Urinary bladder (tissue), 3 donors: ENCODE measurements at regions not wholly inside any gene's neighbourhood (a gene's known extent, or its start where the extent isn't known, plus 50 kb on each side); places are given as distances from the start of the nearest gene placed in this dataset.
"Not testable (repeated sequence)": the region's sequence is repeated elsewhere in the genome, so short reads cannot be mapped to it uniquely, and the experiment has no call there.

ENCODE experiments used
- DNase-seq: peaks from one replicate; pipeline ENCODE4 v3.0.0-alpha.2; 2015; ENCODE audit errors: extremely low spot score
- H3K27ac ChIP-seq: one replicate; pipeline ENCODE4 v1.5.1; 2013; ENCODE audit warnings: low read depth, mild to moderate bottlenecking, moderate library complexity
- H3K36me3 ChIP-seq: one replicate; pipeline ENCODE4 v1.6.1; 2013; ENCODE audit warnings: mild to moderate bottlenecking, moderate library complexity; ENCODE audit not compliant: insufficient read depth
- H3K4me1 ChIP-seq: one replicate; pipeline ENCODE4 v1.6.1; 2013; ENCODE audit warnings: mild to moderate bottlenecking, moderate library complexity; ENCODE audit not compliant: insufficient read depth
- H3K4me3 ChIP-seq: one replicate; pipeline ENCODE4 v1.5.1; 2013; ENCODE audit warnings: low read depth, low read length
- WGBS: extraction: QIAGEN DNeasy Blood & Tissue Kit; methylation state at CpG from one replicate; pipeline ENCODE4 v1.1.7; 2013; 5-methylcytosine and 5-hydroxymethylcytosine counted together
- donor health status: healthy with polysubstance abuse.
- donor health status: healthy.

DNA sequence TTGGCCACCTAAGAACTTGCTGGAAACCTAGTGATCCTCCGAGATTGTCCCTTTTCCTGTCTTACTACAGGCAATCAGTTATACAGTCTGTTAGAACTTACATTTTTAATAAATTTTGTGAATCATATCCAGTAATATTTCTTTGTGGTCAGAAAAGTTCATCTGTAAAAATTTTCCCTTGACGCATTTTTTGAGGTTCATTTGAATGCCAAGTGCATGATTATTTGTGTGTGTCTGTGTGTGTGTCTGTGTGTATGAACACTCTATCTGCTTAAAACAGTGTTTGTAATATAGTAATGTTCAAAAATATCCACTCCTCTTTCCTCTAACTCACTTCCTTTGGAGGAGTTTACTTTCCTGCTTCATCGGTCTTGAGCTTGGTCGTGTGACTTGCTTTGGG is 468.7 kb upstream of the FLRT2 start:
- Histone ChIP-seq H3K27ac (no peak overlapping the region), H3K36me3 (no peaks in the 10 kb centered on the region), H3K4me3 (no peak overlapping the region), H3K4me1 (no peaks in the 10 kb centered on the region)
- WGBS = 95% methylated on average over 4 of the region's 4 CpGs
- no peak for DNase-seq

- no peaks in the 10 kb centered on the region for H3K36me3 ChIP-seq
- DNase-seq = no peak
- H3K4me1 ChIP-seq = no peaks in the 10 kb centered on the region
- 94% methylated on average over 2 of the region's 2 CpGs for WGBS
- no peak overlapping the region for H3K4me3 ChIP-seq
- H3K27ac ChIP-seq = no peak overlapping the region
These were observed 466.2 kb upstream of the FLRT2 start for GRCh38 chr14:85063747-85064146.

DNA sequence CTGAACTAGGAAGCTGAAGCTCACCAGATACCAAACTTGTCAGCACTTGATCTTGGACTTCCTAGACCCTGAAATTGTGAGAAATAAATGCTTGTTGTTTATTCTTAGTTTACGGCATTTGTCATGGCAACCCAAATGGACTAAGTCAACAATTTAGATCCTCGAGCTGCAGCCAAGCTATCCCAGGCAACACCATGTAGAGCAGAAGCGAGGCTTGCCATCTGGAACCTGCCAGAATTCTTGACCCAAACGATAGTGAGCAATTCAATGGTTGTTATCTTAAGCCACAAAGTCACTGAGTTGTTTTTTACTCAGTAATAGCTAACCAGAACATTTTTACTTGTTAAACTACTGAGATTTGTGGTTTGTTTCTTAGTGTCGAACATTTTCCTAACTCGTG is 458.5 kb upstream of the FLRT2 start:
- 30% methylated on average over 6 of the region's 6 CpGs for WGBS
- DNase-seq = no peak
- H3K4me3 ChIP-seq = no peak overlapping the region
- H3K4me1 ChIP-seq = no peaks in the 10 kb centered on the region
- H3K36me3 ChIP-seq = no peaks in the 10 kb centered on the region
- H3K27ac ChIP-seq = no peak overlapping the region

DNA sequence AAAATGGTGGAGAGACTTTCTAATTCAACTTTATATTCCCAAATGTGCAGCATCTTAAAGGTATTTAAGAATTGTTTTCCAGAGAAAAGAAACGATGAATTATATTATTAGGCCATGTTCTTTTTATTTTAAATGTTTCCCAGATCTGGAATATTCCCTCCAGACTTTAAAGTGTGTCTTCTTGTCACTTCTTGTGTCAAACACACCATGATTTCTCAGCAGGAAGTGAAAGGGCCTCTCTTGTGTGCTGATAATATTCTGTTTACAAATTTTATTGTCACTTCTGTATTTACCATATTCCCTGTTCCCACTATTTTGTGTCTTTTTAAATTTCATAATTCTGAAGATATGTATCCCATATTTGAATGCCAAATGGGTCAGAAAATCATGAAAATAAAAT is 455.0 kb upstream of the FLRT2 start:
- H3K4me1 ChIP-seq = no peaks in the 10 kb centered on the region
- no peak for DNase-seq
- H3K36me3 ChIP-seq = no peaks in the 10 kb centered on the region
- WGBS = 74% methylated on average over 1 of the region's 1 CpG
- H3K4me3 ChIP-seq = no peak overlapping the region
- H3K27ac ChIP-seq = no peak overlapping the region

GRCh38 chr14:85075694-85076476 is 454.1 kb upstream of the FLRT2 start:
- Histone ChIP-seq H3K4me1 (no peaks in the 10 kb centered on the region), H3K27ac (no peak overlapping the region), H3K36me3 (no peaks in the 10 kb centered on the region), H3K4me3 (no peak overlapping the region)
- DNase-seq = no peak
- WGBS = 98% methylated on average over 1 of the region's 1 CpG

GRCh38 chr14:85077716-85078115 is 452.2 kb upstream of the FLRT2 start:
- DNase-seq, H3K36me3 ChIP-seq, H3K27ac ChIP-seq, H3K4me3 ChIP-seq, H3K4me1 ChIP-seq: not testable (repeated sequence)

- WGBS = 59% methylated on average over 6 of the region's 6 CpGs
- H3K36me3 ChIP-seq = no peaks in the 10 kb centered on the region
- H3K4me1 ChIP-seq = no peaks in the 10 kb centered on the region
- H3K4me3 ChIP-seq = no peak overlapping the region
- H3K27ac ChIP-seq = no peak overlapping the region
- DNase-seq = no peak
These were observed 449.9 kb upstream of the FLRT2 start for GRCh38 chr14:85079842-85080730.

DNA sequence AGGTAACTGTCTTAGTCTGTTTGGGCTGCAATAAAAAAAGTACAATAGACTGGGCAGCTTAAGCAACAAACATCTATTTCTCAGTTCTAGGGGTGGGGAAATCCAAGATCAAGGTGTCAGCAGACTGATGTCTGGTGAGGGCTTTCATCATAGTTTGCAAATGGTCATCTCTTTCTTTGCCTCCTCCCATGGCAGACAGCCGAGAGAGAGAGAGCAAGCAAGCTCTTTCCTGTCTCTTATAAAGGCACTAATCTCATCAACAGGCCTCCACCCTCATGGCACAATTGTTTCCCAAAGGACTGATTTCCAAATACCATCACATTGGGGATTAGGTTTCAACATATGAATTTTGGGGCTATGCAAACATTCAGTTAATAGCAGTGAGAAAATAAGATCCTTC is 445.6 kb upstream of the FLRT2 start:
- Histone ChIP-seq H3K4me3 (no peak overlapping the region), H3K27ac (no peak overlapping the region), H3K4me1 (no peaks in the 10 kb centered on the region), H3K36me3 (no peaks in the 10 kb centered on the region)
- WGBS = 66% methylated on average over 1 of the region's 1 CpG
- DNase-seq = no peak

- Histone ChIP-seq H3K27ac (no peak overlapping the region), H3K4me3 (no peak overlapping the region), H3K36me3 (no peaks in the 10 kb centered on the region), H3K4me1 (no peaks in the 10 kb centered on the region)
- no peak for DNase-seq
These were observed 444.0 kb upstream of the FLRT2 start for GRCh38 chr14:85085981-85086380.

- no peaks in the 10 kb centered on the region for H3K36me3 ChIP-seq
- no peak overlapping the region for H3K27ac ChIP-seq
- H3K4me3 ChIP-seq = no peak overlapping the region
- H3K4me1 ChIP-seq = no peaks in the 10 kb centered on the region
- DNase-seq = no peak
- WGBS = over 99% methylated on average over 2 of the region's 2 CpGs
These were observed 442.7 kb upstream of the FLRT2 start for GRCh38 chr14:85087201-85087600.

GRCh38 chr14:85088192-85088591 is 441.8 kb upstream of the FLRT2 start:
- WGBS = 76% methylated on average over 2 of the region's 2 CpGs

DNA sequence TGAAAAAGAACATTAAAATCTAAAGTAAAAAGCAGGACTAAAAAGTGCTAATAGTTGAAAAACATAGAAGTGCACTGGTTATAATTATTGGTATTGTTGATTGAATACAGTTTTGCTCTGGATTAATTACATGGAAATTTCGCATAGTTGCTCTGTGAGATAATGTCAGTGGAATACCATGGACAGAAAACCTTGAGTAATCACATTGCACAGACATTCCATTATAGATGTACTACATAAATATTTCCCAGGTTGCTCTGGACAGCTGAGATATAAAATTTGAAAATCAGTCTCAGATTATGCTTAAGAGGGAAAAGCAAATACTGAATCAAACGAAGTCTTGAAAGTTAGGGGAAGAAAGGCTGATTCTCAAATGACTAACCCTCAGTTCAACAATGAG is 439.3 kb upstream of the FLRT2 start:
- H3K4me1 ChIP-seq = no peaks in the 10 kb centered on the region
- no peak overlapping the region for H3K4me3 ChIP-seq
- H3K36me3 ChIP-seq = no peaks in the 10 kb centered on the region
- DNase-seq = no peak
- 60% methylated on average over 2 of the region's 2 CpGs for WGBS
- no peak overlapping the region for H3K27ac ChIP-seq

More at GRCh38 chr14:85088192-85088591, 441.8 kb upstream of the FLRT2 start:
- Histone ChIP-seq H3K27ac (no peak overlapping the region), H3K36me3 (no peaks in the 10 kb centered on the region), H3K4me1 (no peaks in the 10 kb centered on the region), H3K4me3 (no peak overlapping the region)
- DNase-seq = no peak

- WGBS = 91% methylated on average over 5 of the region's 5 CpGs
These were observed 436.2 kb upstream of the FLRT2 start for GRCh38 chr14:85093631-85094330.

DNA sequence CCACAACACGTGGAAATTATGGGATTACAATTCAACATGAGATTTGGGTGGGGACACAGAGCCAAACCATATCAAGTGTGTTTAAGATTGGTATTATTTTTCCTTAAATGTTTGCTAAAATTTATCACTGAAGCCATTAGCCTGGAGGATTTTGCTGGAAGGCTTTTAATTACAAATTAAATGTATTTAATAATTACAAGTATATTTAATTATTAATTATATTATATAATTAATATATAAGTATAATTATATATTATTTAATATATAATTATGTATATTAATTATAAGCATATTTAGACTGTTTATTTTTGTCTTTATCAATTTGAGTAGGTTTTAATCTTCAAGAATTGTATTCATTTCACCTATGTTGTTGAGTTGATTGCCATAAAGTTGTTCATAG is 427.4 kb upstream of the FLRT2 start:
- H3K4me3 ChIP-seq = no peak overlapping the region
- WGBS = 86% methylated on average over 1 of the region's 1 CpG

More at GRCh38 chr14:85093631-85094330, 436.2 kb upstream of the FLRT2 start:
- H3K4me1 ChIP-seq = no peaks in the 10 kb centered on the region
- no peak overlapping the region for H3K4me3 ChIP-seq
- no peak overlapping the region for H3K27ac ChIP-seq
- no peak for DNase-seq
- H3K36me3 ChIP-seq = no peaks in the 10 kb centered on the region

More for the DNA sequence above, 427.4 kb upstream of the FLRT2 start:
- H3K27ac ChIP-seq = no peak overlapping the region
- no peak for DNase-seq
- no peaks in the 10 kb centered on the region for H3K36me3 ChIP-seq
- no peaks in the 10 kb centered on the region for H3K4me1 ChIP-seq
